ENCODE measurements at regions not wholly inside any gene's neighbourhood (a gene's known extent, or its start where the extent isn't known, plus 50 kb on each side); places are given as distances from the start of the nearest gene placed in this dataset.
"Not testable (repeated sequence)": the region's sequence is repeated elsewhere in the genome, so short reads cannot be mapped to it uniquely, and the experiment has no call there.

GRCh38 chr1:14259191-14259757, 339.2 kb upstream of the KAZN start:
- DNase-seq (ENCODE audit: low read depth in 3 of 3), result no peak

GRCh38 chr1:14260480-14260879, 338.0 kb upstream of the KAZN start:
- no peak for DNase-seq (ENCODE audit: low read depth in 3 of 3)

GRCh38 chr1:14261395-14261794, 337.1 kb upstream of the KAZN start:
- no peak for DNase-seq (ENCODE audit: low read depth in 3 of 3)

GRCh38 chr1:14262637-14263036, 335.8 kb upstream of the KAZN start:
- no peak for DNase-seq (ENCODE audit: low read depth in 3 of 3)

GRCh38 chr1:14263225-14263624, 335.3 kb upstream of the KAZN start:
- DNase-seq (ENCODE audit: low read depth in 3 of 3), result no peak

GRCh38 chr1:14263671-14264070, 334.8 kb upstream of the KAZN start:
- no peak for DNase-seq (ENCODE audit: low read depth in 3 of 3)

- no peak for DNase-seq (ENCODE audit: low read depth in 3 of 3)
Observed at GRCh38 chr1:14265495-14265894, 333.0 kb upstream of the KAZN start.

GRCh38 chr1:14267991-14268390, 330.5 kb upstream of the KAZN start:
- no peak for DNase-seq (ENCODE audit: low read depth in 3 of 3)

- no peak for DNase-seq (ENCODE audit: low read depth in 3 of 3)
Observed at GRCh38 chr1:14270821-14271220, 327.7 kb upstream of the KAZN start.

GRCh38 chr1:14273811-14274210, 324.7 kb upstream of the KAZN start:
- DNase-seq (ENCODE audit: low read depth in 3 of 3), result no peak

GRCh38 chr1:14279891-14280290, 318.6 kb upstream of the KAZN start:
- DNase-seq (ENCODE audit: low read depth in 3 of 3), result not testable (repeated sequence)

- DNase-seq (ENCODE audit: low read depth in 3 of 3), result no peak
Observed at GRCh38 chr1:14280909-14281308, 317.6 kb upstream of the KAZN start.

GRCh38 chr1:14281412-14281811, 317.1 kb upstream of the KAZN start:
- DNase-seq (ENCODE audit: low read depth in 3 of 3), result no peak

GRCh38 chr1:14282707-14283106, 315.8 kb upstream of the KAZN start:
- DNase-seq (ENCODE audit: low read depth in 3 of 3), result no peak

- DNase-seq (ENCODE audit: low read depth in 3 of 3), result no peak
Observed at GRCh38 chr1:14285238-14285637, 313.2 kb upstream of the KAZN start.

- DNase-seq (ENCODE audit: low read depth in 3 of 3), result not testable (repeated sequence)
Observed at GRCh38 chr1:14291182-14291581, 307.3 kb upstream of the KAZN start.

GRCh38 chr1:14292520-14292919, 306.0 kb upstream of the KAZN start:
- no peak for DNase-seq (ENCODE audit: low read depth in 3 of 3)

- DNase-seq (ENCODE audit: low read depth in 3 of 3), result no peak
Observed at GRCh38 chr1:14294006-14294405, 304.5 kb upstream of the KAZN start.

GRCh38 chr1:14294860-14295536, 303.5 kb upstream of the KAZN start:
- no peak for DNase-seq (ENCODE audit: low read depth in 3 of 3)

- no peak for DNase-seq (ENCODE audit: low read depth in 3 of 3)
Observed at GRCh38 chr1:14296795-14297194, 301.7 kb upstream of the KAZN start.

- no peak for DNase-seq (ENCODE audit: low read depth in 3 of 3)
Observed at GRCh38 chr1:14297356-14297755, 301.1 kb upstream of the KAZN start.

GRCh38 chr1:14298806-14299205, 299.7 kb upstream of the KAZN start:
- DNase-seq (ENCODE audit: low read depth in 3 of 3), result no peak

- DNase-seq (ENCODE audit: low read depth in 3 of 3), result no peak
Observed at GRCh38 chr1:14300991-14301703, 297.3 kb upstream of the KAZN start.

Data from stimulated activated CD4-positive, alpha-beta T cell treated with anti-CD3 and anti-CD28 coated beads, TNF-alpha, amount 100 ng/mL, for 4 hours (primary cell).